GM12864 (cell line): ENCODE measurements at regions not wholly inside any gene's neighbourhood (a gene's known extent, or its start where the extent isn't known, plus 50 kb on each side); places are given as distances from the start of the nearest gene placed in this dataset.

Source experiments
- DNase-seq: peaks from one replicate; pipeline ENCODE4 v3.0.0-alpha.2; 2011; ENCODE audit warnings: low read depth
- H3K4me3 ChIP-seq: 2 replicates; pipeline ENCODE4 v1.5.1; 2011; ENCODE audit warnings: mild to moderate bottlenecking, low read depth, low read length, control low read depth
- TF ChIP-seq, protein P1 (sequence below): IDR thresholded peaks from 2 replicates; pipeline ENCODE4 v1.5.1; 2011; ENCODE audit warnings: low read depth, mild to moderate bottlenecking, moderate library complexity, low read length, control low read depth, inconsistent platforms; ENCODE audit errors: missing control alignments

DNA sequence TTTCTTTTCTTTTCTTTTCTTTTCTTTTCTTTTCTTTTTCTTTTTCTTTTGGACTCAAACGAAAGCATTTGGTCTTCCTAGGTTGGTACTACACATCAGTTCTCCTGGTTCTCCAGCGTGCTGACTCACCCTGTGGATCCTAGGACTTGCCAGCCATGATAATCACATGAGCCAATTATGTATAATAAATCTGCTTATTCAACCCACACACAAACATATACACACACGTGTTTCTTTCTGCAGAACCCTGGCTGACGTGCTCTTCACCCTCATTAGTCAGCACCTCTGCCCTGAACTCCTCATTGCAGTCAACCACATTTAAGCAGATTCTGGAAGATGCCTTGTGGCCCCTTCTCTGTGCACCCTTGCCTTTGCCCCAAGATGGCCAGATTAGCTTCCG lies 162.4 kb upstream of the MYT1L start:
- H3K4me3 ChIP-seq, result no peak overlapping the region
- TF ChIP-seq, protein P1, sequence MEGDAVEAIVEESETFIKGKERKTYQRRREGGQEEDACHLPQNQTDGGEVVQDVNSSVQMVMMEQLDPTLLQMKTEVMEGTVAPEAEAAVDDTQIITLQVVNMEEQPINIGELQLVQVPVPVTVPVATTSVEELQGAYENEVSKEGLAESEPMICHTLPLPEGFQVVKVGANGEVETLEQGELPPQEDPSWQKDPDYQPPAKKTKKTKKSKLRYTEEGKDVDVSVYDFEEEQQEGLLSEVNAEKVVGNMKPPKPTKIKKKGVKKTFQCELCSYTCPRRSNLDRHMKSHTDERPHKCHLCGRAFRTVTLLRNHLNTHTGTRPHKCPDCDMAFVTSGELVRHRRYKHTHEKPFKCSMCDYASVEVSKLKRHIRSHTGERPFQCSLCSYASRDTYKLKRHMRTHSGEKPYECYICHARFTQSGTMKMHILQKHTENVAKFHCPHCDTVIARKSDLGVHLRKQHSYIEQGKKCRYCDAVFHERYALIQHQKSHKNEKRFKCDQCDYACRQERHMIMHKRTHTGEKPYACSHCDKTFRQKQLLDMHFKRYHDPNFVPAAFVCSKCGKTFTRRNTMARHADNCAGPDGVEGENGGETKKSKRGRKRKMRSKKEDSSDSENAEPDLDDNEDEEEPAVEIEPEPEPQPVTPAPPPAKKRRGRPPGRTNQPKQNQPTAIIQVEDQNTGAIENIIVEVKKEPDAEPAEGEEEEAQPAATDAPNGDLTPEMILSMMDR, result no peak
- no peak for DNase-seq

DNA sequence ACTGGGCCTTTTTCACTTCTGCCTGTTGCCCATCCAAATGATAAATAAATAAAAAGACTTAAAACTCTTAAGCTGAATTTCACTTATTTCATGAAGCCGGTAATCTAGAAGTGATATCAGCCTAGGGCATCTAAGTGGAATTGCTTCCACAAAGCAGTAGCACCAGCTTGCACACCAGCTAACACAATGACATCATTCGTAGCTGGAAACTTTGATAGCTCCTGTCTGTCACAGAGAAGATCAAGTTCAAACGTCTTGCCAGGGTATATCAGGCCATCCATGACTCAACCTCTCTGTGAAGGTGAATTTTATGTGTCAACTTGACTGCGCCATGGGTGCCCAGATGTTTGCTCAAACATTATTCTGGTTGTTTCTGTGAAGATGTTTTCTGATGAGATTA lies 161.7 kb upstream of the MYT1L start:
- no peak overlapping the region for H3K4me3 ChIP-seq
- TF ChIP-seq, protein P1, result no peak
- no peak for DNase-seq

DNA sequence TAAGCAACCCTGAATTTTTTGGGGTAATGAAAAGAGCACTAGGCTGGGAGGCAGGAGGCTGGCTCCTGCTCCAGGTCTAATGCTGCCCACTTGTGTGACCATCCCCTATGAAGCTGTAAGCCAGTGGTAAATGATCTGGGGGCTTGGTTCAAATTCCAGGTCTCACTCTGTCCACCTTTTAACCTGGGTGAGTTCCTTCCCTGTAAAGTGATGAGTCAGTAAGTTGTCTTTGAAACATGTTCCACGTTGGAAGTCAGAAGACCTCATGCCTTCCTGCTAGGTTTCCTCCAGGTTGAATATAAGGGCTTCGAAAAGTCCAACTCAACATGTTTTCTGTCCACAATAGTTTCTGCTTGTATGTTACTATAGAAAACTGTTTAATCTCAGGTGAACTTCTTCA lies 160.9 kb upstream of the MYT1L start:
- TF ChIP-seq, protein P1, result no peak
- no peak for DNase-seq
- H3K4me3 ChIP-seq, result no peak overlapping the region

DNA sequence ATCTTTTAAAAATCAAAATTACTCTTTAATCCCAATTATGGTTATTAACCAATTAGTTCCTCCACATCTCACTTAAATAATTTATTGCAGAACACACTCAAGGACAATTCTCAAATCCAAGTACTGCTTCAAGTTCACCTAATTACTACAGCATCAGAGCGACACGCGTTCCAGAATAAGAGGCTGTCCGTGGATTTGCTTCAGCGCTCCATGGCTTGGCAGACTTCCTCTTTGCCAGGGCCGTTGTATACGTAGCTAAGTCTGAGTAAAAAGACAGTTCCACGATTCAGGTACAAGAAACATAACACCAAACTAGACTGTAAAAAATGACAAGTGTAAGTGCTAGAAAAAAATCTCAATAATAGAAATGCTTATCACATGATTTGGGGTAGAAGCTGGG lies 153.2 kb upstream of the MYT1L start:
- no peak overlapping the region for H3K4me3 ChIP-seq
- TF ChIP-seq, protein P1, result no peak
- no peak for DNase-seq

DNA sequence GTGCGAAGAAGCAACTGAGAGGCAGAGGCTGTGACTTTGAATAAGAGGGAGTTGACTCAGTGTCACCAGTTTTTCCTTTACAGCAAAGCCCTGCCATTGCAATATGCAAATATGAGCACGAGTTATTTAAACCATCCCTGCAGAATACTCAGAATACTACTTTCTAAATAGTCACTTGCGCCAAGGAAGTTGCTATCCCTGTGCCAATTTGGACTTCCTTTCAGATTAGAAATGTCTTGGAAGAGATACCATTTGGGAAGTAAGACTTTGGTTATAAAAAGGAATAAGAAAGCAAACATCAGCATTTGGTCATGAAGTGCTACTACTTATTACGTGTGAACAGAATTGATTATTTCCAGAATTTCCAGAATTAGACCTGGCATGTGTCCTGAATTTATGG lies 151.8 kb upstream of the MYT1L start:
- H3K4me3 ChIP-seq, result no peak overlapping the region
- TF ChIP-seq, protein P1, result no peak

DNA sequence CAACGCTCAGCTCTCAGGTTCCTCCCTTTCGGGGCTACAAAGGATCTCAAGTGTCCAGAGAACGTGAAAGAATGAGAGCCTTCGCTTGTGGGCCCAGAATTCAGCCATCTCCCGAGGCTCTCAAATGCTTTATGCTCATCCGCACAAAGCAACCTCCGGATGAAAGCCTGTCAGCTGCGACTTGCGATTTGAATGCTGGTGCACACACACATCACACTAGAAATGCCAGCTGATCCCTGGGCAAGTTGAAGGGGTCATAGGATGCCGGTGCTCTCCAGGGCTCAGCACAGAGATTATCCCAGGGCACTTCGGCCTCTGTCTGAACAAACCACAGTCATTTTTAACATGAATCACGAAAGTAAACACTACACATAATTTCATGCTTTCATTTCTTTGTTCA lies 141.8 kb upstream of the MYT1L start:
- no peak for DNase-seq
- H3K4me3 ChIP-seq, result no peak overlapping the region
- TF ChIP-seq, protein P1, result no peak

More for the DNA sequence above, 151.8 kb upstream of the MYT1L start:
- no peak for DNase-seq

DNA sequence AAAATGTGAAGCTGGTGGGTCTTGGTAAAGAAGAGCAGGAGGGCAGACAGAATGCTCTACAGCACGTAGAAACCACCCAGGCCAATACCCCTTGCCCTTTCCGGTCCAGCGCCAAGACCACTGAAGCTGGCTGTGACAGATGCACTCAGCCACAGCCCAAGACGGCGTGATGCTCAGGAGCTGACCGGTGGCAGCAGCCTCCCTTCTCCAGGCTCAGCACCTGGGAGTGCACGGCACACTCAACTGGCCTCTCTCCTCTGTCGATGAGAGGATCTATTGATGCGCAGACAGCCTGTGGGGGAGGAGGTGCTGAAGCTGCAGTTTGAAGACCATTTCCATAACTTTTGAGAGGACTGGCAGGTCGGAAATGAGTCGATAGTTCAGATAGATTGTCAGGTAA lies 141.0 kb upstream of the MYT1L start:
- DNase-seq, result no peak
- TF ChIP-seq, protein P1, result no peak
- no peak overlapping the region for H3K4me3 ChIP-seq
